ENCODE measurements at regions not wholly inside any gene's neighbourhood (a gene's known extent, or its start where the extent isn't known, plus 50 kb on each side); places are given as distances from the start of the nearest gene placed in this dataset.

DNA sequence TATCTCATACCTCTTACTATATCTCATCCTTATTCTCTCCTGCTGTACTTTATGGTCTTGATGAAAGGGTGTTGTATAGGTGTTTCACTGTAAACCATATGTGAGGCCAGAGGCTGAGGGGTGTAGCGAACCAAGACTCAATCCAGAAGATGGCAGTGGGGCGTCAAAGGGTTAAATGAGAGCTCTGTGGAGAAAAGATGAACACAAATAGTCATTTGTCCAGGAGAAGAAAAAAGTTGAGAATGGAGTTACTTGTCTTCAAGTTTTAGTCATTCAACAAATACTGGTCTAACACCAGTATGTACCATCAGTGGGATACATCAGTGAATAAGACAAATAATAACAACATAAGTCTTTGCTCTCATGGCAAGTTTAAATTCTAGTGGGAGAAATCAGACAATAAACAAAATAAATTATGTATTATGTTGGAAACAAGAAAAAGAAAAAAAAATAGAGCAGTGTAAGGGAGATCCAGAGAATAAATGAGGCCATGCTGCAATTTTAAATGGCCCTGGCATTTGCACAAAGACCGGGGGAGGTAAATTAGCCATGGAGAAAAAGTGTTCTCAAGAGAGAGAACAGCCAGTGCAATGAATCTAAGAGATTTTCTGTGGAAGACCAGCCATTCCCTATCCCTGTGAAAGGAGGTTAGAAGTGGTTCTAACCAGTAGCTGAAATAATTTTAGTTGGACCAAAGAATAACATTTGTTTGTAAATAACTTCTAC is 77.0 kb upstream of the UMPS start:
- DNase-seq (ENCODE audit: extremely low spot score): no peak
- no peak for TF ChIP-seq CTCF (IDR thresholded peaks at IDR 0.05; ENCODE audit: control extremely low read depth, extremely low read depth, low read depth, missing control alignments)
- POLR2A ChIA-PET: no interaction called here
- CTCF ChIA-PET: interaction anchor here (1.1 to 6.3 kb wide), 6 partner anchors 10 to 108 kb away, joined by 3 to 30 read pairs (median 6); no protein-coding TSS in a partner anchor

DNA sequence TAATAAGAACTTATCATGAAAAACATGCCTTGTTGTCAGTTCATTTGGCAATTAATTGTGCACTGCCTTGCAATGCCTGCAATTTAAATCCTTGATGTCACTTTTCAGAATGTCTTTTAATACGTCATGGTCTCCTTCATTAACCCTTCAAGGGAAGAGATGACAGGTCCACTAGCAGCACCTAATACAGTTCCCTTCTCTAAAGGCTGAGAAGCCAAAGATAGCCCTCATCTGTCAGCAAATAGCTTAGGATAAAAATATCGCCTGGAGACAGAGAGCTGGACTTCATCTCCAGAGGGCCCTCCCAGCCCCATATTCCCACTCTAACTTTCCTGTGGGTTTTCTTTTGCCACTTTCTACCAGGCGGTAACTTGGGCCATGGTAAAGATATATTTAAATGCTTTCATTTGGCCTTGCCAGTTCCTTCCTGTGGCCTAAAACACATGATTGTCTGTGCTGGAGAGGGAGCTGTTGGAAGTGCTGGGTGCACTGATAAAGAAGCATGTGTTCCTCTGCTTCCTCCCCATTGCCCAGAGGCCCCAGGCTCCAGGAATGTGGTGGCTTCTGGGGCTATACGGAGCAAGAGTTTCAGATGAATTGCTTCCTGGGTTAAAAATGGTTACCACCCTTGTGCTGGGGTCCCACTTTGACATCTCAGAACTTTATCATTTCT is 76.3 kb upstream of the UMPS start:
- no peak for DNase-seq (ENCODE audit: extremely low spot score)
- CTCF ChIA-PET: interaction anchor here (1.1 to 6.3 kb wide), 5 partner anchors 11 to 35 kb away, joined by 3 to 30 read pairs (median 7); no protein-coding TSS in a partner anchor
- POLR2A ChIA-PET: no interaction called here
- TF ChIP-seq CTCF (IDR thresholded peaks at IDR 0.05; ENCODE audit: control extremely low read depth, extremely low read depth, low read depth, missing control alignments): no peak

DNA sequence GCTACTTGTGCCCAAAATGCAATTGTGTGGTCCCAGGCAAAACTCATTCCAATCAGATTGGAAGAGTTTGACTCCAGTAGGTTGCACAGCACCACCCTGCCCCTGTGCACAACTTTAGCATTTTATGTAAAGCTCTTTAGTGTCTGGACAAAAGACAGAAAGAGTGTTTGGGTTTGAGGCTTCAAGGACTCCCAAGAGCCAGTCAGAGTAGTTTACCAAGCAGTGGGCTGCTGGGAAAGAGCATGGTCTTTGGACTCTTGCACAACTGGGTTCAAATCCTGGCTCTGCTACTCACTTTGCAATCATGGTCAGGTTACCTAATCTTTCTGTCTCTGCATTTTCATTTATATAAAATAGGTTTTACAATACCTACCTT is 75.8 kb upstream of the UMPS start:
- POLR2A ChIA-PET: no interaction called here
- CTCF ChIA-PET: interaction anchor here (1.3 to 1.5 kb wide), 2 partner anchors 13 to 26 kb away, joined by 3 to 4 read pairs; no protein-coding TSS in a partner anchor
- TF ChIP-seq CTCF (IDR thresholded peaks at IDR 0.05; ENCODE audit: control extremely low read depth, extremely low read depth, low read depth, missing control alignments): no peak
- DNase-seq (ENCODE audit: extremely low spot score): no peak

- ChIA-PET POLR2A (no interaction called here), CTCF (interaction anchor here (1.3 to 1.4 kb wide), 3 partner anchors 8 to 96 kb away, joined by 3 to 4 read pairs (median 3); no protein-coding TSS in a partner anchor)
- TF ChIP-seq CTCF (IDR thresholded peaks at IDR 0.05; ENCODE audit: control extremely low read depth, extremely low read depth, low read depth, missing control alignments): no peak
- no peak for DNase-seq (ENCODE audit: extremely low spot score)
Observed at GRCh38 chr3:124656531-124656930, 73.7 kb upstream of the UMPS start.

- no peak for DNase-seq (ENCODE audit: extremely low spot score)
- CTCF ChIA-PET: interaction anchor here (1.4 kb wide), 1 partner anchor 97 kb away, joined by 3 read pairs; no protein-coding TSS in a partner anchor
- POLR2A ChIA-PET: no interaction called here
- no peak for TF ChIP-seq CTCF (IDR thresholded peaks at IDR 0.05; ENCODE audit: control extremely low read depth, extremely low read depth, low read depth, missing control alignments)
Observed at GRCh38 chr3:124657138-124657537, 73.1 kb upstream of the UMPS start.

- ChIA-PET CTCF (interaction anchor here (0.9 to 3.8 kb wide), 3 partner anchors 18 to 30 kb away, joined by 4 to 23 read pairs (median 4); no protein-coding TSS in a partner anchor), POLR2A (interaction anchor here (0.7 kb wide), 1 partner anchor 22 kb away, joined by 3 read pairs; no protein-coding TSS in a partner anchor)
- no peak for DNase-seq (ENCODE audit: extremely low spot score)
- TF ChIP-seq CTCF (IDR thresholded peaks at IDR 0.05; ENCODE audit: control extremely low read depth, extremely low read depth, low read depth, missing control alignments): no peak
Observed at GRCh38 chr3:124658270-124658669, 72.0 kb upstream of the UMPS start.

All from GM10248 (cell line).